Caco-2 (cell line): ENCODE measurements at regions not wholly inside any gene's neighbourhood (a gene's known extent, or its start where the extent isn't known, plus 50 kb on each side); places are given as distances from the start of the nearest gene placed in this dataset.

Source experiments
- BruUV-seq: library from RNA; stranded (reverse); fragments of 400-500 nt; replicated peaks from 2 replicates; lab custom pipeline; 2021; lab: Mats Ljungman, UMichigan
- CTCF ChIA-PET: fragments of 300-600 bp; sonication (Branson Sonifier 250); formaldehyde crosslinking; loops from one replicate; lab custom pipeline; 2022; ENCODE audit warnings: antibody characterized with exemption; lab: Charles Lee
- POLR2A ChIA-PET: fragments of 300-600 bp; sonication (Branson Sonifier 250); formaldehyde crosslinking; loops from one replicate; lab custom pipeline; 2022; ENCODE audit warnings: antibody characterized with exemption; lab: Charles Lee
- DNase-seq, 2 experiments: peaks; one replicate each; pipeline versions ENCODE4 v3.0.0 to v3.0.0-alpha.2; 2020 to 2022
- H3K27me3 ChIP-seq: replicated peaks from 2 replicates; pipeline ENCODE4 v1.6.0; 2011; ENCODE audit warnings: low read length; ENCODE audit not compliant: control insufficient read depth, insufficient read depth
- H3K36me3 ChIP-seq: 2 replicates; pipeline ENCODE4 v1.5.1; 2011; ENCODE audit warnings: low read length; ENCODE audit not compliant: control insufficient read depth, insufficient read depth
- H3K4me1 ChIP-seq: fragments of 250-450 bp; sonication (Bioruptor Pico); 2 replicates; pipeline ENCODE4 v1.5.1; 2020; ENCODE audit warnings: mild to moderate bottlenecking
- H3K4me3 ChIP-seq: 2 replicates; pipeline ENCODE4 v1.5.1; 2011; ENCODE audit warnings: low read depth, mild to moderate bottlenecking, control low read depth, low read length
- H3K9me3 ChIP-seq: fragments of 250-450 bp; sonication (Bioruptor Pico); 2 replicates; pipeline ENCODE4 v1.5.1; 2020; ENCODE audit warnings: mild to moderate bottlenecking, moderate library complexity
- H3K27ac Mint-ChIP-seq: one replicate; pipeline ENCODE4 v1.8.0; 2022; ENCODE audit warnings: mixed read lengths; ENCODE audit not compliant: unreplicated experiment
- H3K27me3 Mint-ChIP-seq: one replicate; pipeline ENCODE4 v1.8.0; 2022; ENCODE audit warnings: mixed read lengths; ENCODE audit not compliant: insufficient read depth, unreplicated experiment
- H3K36me3 Mint-ChIP-seq: one replicate; pipeline ENCODE4 v1.8.0; 2022; ENCODE audit warnings: mild to moderate bottlenecking, mixed read lengths; ENCODE audit not compliant: insufficient read depth, unreplicated experiment
- H3K4me1 Mint-ChIP-seq: one replicate; pipeline ENCODE4 v1.8.0; 2022; ENCODE audit warnings: low read depth, mixed read lengths; ENCODE audit not compliant: unreplicated experiment
- H3K4me3 Mint-ChIP-seq: one replicate; pipeline ENCODE4 v1.8.0; 2022; ENCODE audit warnings: mild to moderate bottlenecking, moderate library complexity, mixed read lengths; ENCODE audit not compliant: unreplicated experiment
- H3K9me3 Mint-ChIP-seq: one replicate; pipeline ENCODE4 v1.8.0; 2022; ENCODE audit warnings: mixed read lengths; ENCODE audit not compliant: unreplicated experiment
- CTCF ChIP-seq, 2 experiments: fragments of 200-600 bp in 1 of 2; IDR thresholded peaks; 1 replicate in 1 of 2; 2 replicates in 1 of 2; pipeline versions ENCODE4 v1.5.1 to v1.8.0; 2011 to 2022; ENCODE audit warnings: antibody characterized with exemption in 1 of 2, control low read depth in 1 of 2, inconsistent platforms in 1 of 2, low read depth in 1 of 2, low read length in 1 of 2, mild to moderate bottlenecking in 1 of 2, moderate library complexity in 1 of 2; ENCODE audit not compliant: insufficient read depth in 1 of 2, severe bottlenecking in 1 of 2, unreplicated experiment in 1 of 2
- intact Hi-C: fragments of 100-400 bp; cut with micrococcal nuclease; formaldehyde crosslinking; loops from one replicate; pipeline ENCODE4 v1.10.0; 2022; ENCODE audit not compliant: unreplicated experiment

- H3K36me3 ChIP-seq: no peaks in the 10 kb centered on the region
- no peaks in the 10 kb centered on the region for H3K27me3 ChIP-seq
- H3K4me1 ChIP-seq: no peaks in the 10 kb centered on the region
- Mint-ChIP-seq H3K4me1 (no peaks in the 10 kb centered on the region), H3K27me3 (no peaks in the 10 kb centered on the region), H3K4me3 (no peak overlapping the region), H3K36me3 (no peaks in the 10 kb centered on the region), H3K9me3 (no peaks in the 10 kb centered on the region), H3K27ac (no peak overlapping the region)
- DNase-seq: no peak
- no TSS peak for BruUV-seq
- no peak for TF ChIP-seq CTCF (IDR thresholded peaks at IDR 0.05; ENCODE audit: insufficient read depth in 1 of 2, low read depth in 1 of 2, low read length in 1 of 2, severe bottlenecking in 1 of 2, unreplicated experiment in 1 of 2)
- ChIA-PET CTCF (no interaction called here), POLR2A (no interaction called here)
- H3K9me3 ChIP-seq: no peaks in the 10 kb centered on the region
- intact Hi-C loops: no loop called here
- H3K4me3 ChIP-seq: no peak overlapping the region
Measured at GRCh38 chr9:13967438-13967837, 346.5 kb downstream of the NFIB start.

GRCh38 chr9:13967011-13967410 lies 346.9 kb downstream of the NFIB start:
- H3K9me3 ChIP-seq: no peaks in the 10 kb centered on the region
- Mint-ChIP-seq H3K4me1 (no peaks in the 10 kb centered on the region), H3K27me3 (no peaks in the 10 kb centered on the region), H3K36me3 (no peaks in the 10 kb centered on the region), H3K9me3 (no peaks in the 10 kb centered on the region), H3K4me3 (no peak overlapping the region), H3K27ac (no peak overlapping the region)
- H3K27me3 ChIP-seq: no peaks in the 10 kb centered on the region
- intact Hi-C loops: no loop called here
- ChIA-PET POLR2A (no interaction called here), CTCF (no interaction called here)
- no peaks in the 10 kb centered on the region for H3K36me3 ChIP-seq
- H3K4me1 ChIP-seq: no peaks in the 10 kb centered on the region
- DNase-seq: no peak
- TF ChIP-seq CTCF (IDR thresholded peaks at IDR 0.05; ENCODE audit: insufficient read depth in 1 of 2, low read depth in 1 of 2, low read length in 1 of 2, severe bottlenecking in 1 of 2, unreplicated experiment in 1 of 2): no peak
- H3K4me3 ChIP-seq: no peak overlapping the region
- BruUV-seq: no TSS peak

- H3K4me1 Mint-ChIP-seq: no peaks in the 10 kb centered on the region
- intact Hi-C loops: no loop called here
- Histone ChIP-seq H3K9me3 (no peaks in the 10 kb centered on the region), H3K27me3 (no peaks in the 10 kb centered on the region), H3K4me3 (no peak overlapping the region), H3K4me1 (no peaks in the 10 kb centered on the region), H3K36me3 (no peaks in the 10 kb centered on the region)
- no peak overlapping the region for H3K27ac Mint-ChIP-seq
- H3K9me3 Mint-ChIP-seq: no peaks in the 10 kb centered on the region
- no peaks in the 10 kb centered on the region for H3K36me3 Mint-ChIP-seq
- DNase-seq: no peak
- no peaks in the 10 kb centered on the region for H3K27me3 Mint-ChIP-seq
- ChIA-PET POLR2A (no interaction called here), CTCF (no interaction called here)
- no peak for TF ChIP-seq CTCF (IDR thresholded peaks at IDR 0.05; ENCODE audit: insufficient read depth in 1 of 2, low read depth in 1 of 2, low read length in 1 of 2, severe bottlenecking in 1 of 2, unreplicated experiment in 1 of 2)
- BruUV-seq: no TSS peak
- H3K4me3 Mint-ChIP-seq: no peak overlapping the region
Measured at GRCh38 chr9:13963005-13963653, 350.8 kb downstream of the NFIB start.
